Mesothelial cell of epicardium (in vitro differentiated cells): ENCODE measurements at regions not wholly inside any gene's neighbourhood (a gene's known extent, or its start where the extent isn't known, plus 50 kb on each side); places are given as distances from the start of the nearest gene placed in this dataset.

Experiments used
- DNase-seq, 2 experiments: peaks; one replicate each; pipeline ENCODE4 v3.0.0; 2021; ENCODE audit warnings: low spot score in 2 of 2; ENCODE audit not compliant: unreplicated experiment in 2 of 2
- H3K27ac Mint-ChIP-seq: 2 replicates; pipeline ENCODE4 v1.8.0; 2021; ENCODE audit warnings: mixed read lengths
- H3K27me3 Mint-ChIP-seq: 2 replicates; pipeline ENCODE4 v1.8.0; 2021; ENCODE audit warnings: low read depth, mixed read lengths
- H3K36me3 Mint-ChIP-seq: 2 replicates; pipeline ENCODE4 v1.8.0; 2021; ENCODE audit warnings: mixed read lengths
- H3K4me1 Mint-ChIP-seq: 2 replicates; pipeline ENCODE4 v1.8.0; 2021; ENCODE audit warnings: mixed read lengths
- H3K4me3 Mint-ChIP-seq: 2 replicates; pipeline ENCODE4 v1.8.0; 2021; ENCODE audit warnings: mild to moderate bottlenecking, moderate library complexity, mixed read lengths
- H3K9me3 Mint-ChIP-seq: 2 replicates; pipeline ENCODE4 v1.8.0; 2021; ENCODE audit warnings: mixed read lengths
- CTCF ChIP-seq: fragments of 200-600 bp; sonication (generic); IDR thresholded peaks from one replicate; pipeline ENCODE4 v1.5.0; 2021; ENCODE audit warnings: antibody characterized with exemption; ENCODE audit not compliant: unreplicated experiment

- no peak for DNase-seq
- peak overlapping the region; percentile 88 for H3K27ac Mint-ChIP-seq
- H3K4me1 Mint-ChIP-seq: peaks cover 53% of the 10 kb centered on the region
- no peak for TF ChIP-seq CTCF
- no peak overlapping the region for H3K4me3 Mint-ChIP-seq
- no peaks in the 10 kb centered on the region for H3K27me3 Mint-ChIP-seq
- no peaks in the 10 kb centered on the region for H3K36me3 Mint-ChIP-seq
- H3K9me3 Mint-ChIP-seq: no peaks in the 10 kb centered on the region
Measured at GRCh38 chr2:128368437-128369107, 49.9 kb upstream of the HS6ST1 start.

- peaks cover 53% of the 10 kb centered on the region for H3K4me1 Mint-ChIP-seq
- H3K27me3 Mint-ChIP-seq: no peaks in the 10 kb centered on the region
- peak in 1 of 2 experiments; percentile 39 for DNase-seq
- TF ChIP-seq CTCF: no peak
- peak overlapping the region; percentile 16 for H3K4me3 Mint-ChIP-seq
- H3K27ac Mint-ChIP-seq: peak overlapping the region; percentile 88
- no peaks in the 10 kb centered on the region for H3K36me3 Mint-ChIP-seq
- H3K9me3 Mint-ChIP-seq: no peaks in the 10 kb centered on the region
Measured at GRCh38 chr2:128369108-128369555, 50.5 kb upstream of the HS6ST1 start.

GRCh38 chr2:128369602-128370467 lies 51.2 kb upstream of the HS6ST1 start:
- no peak for DNase-seq
- Mint-ChIP-seq H3K4me3 (no peak overlapping the region), H3K36me3 (no peaks in the 10 kb centered on the region), H3K9me3 (no peaks in the 10 kb centered on the region), H3K27ac (peak overlapping the region; percentile 88), H3K27me3 (no peaks in the 10 kb centered on the region), H3K4me1 (peaks cover 56% of the 10 kb centered on the region)
- TF ChIP-seq CTCF: no peak

- Mint-ChIP-seq H3K9me3 (no peaks in the 10 kb centered on the region), H3K27me3 (no peaks in the 10 kb centered on the region), H3K4me1 (peaks cover 63% of the 10 kb centered on the region), H3K27ac (peak overlapping the region; percentile 88), H3K4me3 (no peak overlapping the region), H3K36me3 (no peaks in the 10 kb centered on the region)
- DNase-seq: no peak
- no peak for TF ChIP-seq CTCF
Measured at GRCh38 chr2:128370468-128371247, 52.0 kb upstream of the HS6ST1 start.

- H3K9me3 Mint-ChIP-seq: no peaks in the 10 kb centered on the region
- DNase-seq: no peak
- H3K4me3 Mint-ChIP-seq: no peak overlapping the region
- no peaks in the 10 kb centered on the region for H3K27me3 Mint-ChIP-seq
- H3K27ac Mint-ChIP-seq: no peak overlapping the region
- no peaks in the 10 kb centered on the region for H3K36me3 Mint-ChIP-seq
- no peak for TF ChIP-seq CTCF
- peaks cover 66% of the 10 kb centered on the region for H3K4me1 Mint-ChIP-seq
Measured at GRCh38 chr2:128371248-128371630, 52.6 kb upstream of the HS6ST1 start.
